Fibroblast of mammary gland (primary cell): ENCODE measurements at regions not wholly inside any gene's neighbourhood (a gene's known extent, or its start where the extent isn't known, plus 50 kb on each side); places are given as distances from the start of the nearest gene placed in this dataset.
A peak's percentile ranks its signal among the peaks of the same experiment; 100 is the strongest.

ENCODE experiments used
- DNase-seq: peaks from one replicate; pipeline ENCODE4 v3.0.0-alpha.2; 2010; ENCODE audit warnings: low read depth
- H3K4me3 ChIP-seq: 2 replicates; pipeline ENCODE4 v1.5.1; 2011; ENCODE audit warnings: low read depth, mild to moderate bottlenecking, low read length, moderate library complexity; ENCODE audit not compliant: control insufficient read depth
- TF ChIP-seq, protein P1 (sequence below): conservative IDR thresholded peaks from 2 replicates; pipeline ENCODE4 v1.5.1; 2011; ENCODE audit warnings: low read depth, low read length, inconsistent platforms; ENCODE audit not compliant: control insufficient read depth, insufficient read depth

DNA sequence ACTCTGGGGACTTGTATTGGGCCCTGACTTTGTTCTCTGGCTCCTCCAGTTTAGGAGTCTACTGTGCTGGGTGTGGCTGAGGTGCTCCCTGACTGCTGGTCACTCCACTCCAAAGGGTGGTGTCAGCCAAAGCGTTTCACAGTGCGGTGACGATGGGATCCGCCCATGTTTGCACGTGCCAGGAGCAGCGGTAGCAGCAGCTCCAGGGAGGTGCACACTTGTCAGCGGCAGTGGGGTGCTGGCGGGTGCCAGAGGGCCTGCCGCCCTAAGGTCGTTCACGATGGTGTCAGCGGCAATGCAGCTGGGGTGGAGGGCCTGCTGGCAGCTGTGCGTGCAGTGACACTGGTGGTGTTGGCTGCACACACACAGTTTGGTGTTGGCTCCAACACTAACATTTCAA, 268.5 kb upstream of the AKR1E2 start:
- H3K4me3 ChIP-seq, result no peak overlapping the region
- TF ChIP-seq, protein P1, sequence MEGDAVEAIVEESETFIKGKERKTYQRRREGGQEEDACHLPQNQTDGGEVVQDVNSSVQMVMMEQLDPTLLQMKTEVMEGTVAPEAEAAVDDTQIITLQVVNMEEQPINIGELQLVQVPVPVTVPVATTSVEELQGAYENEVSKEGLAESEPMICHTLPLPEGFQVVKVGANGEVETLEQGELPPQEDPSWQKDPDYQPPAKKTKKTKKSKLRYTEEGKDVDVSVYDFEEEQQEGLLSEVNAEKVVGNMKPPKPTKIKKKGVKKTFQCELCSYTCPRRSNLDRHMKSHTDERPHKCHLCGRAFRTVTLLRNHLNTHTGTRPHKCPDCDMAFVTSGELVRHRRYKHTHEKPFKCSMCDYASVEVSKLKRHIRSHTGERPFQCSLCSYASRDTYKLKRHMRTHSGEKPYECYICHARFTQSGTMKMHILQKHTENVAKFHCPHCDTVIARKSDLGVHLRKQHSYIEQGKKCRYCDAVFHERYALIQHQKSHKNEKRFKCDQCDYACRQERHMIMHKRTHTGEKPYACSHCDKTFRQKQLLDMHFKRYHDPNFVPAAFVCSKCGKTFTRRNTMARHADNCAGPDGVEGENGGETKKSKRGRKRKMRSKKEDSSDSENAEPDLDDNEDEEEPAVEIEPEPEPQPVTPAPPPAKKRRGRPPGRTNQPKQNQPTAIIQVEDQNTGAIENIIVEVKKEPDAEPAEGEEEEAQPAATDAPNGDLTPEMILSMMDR, result no peak

DNA sequence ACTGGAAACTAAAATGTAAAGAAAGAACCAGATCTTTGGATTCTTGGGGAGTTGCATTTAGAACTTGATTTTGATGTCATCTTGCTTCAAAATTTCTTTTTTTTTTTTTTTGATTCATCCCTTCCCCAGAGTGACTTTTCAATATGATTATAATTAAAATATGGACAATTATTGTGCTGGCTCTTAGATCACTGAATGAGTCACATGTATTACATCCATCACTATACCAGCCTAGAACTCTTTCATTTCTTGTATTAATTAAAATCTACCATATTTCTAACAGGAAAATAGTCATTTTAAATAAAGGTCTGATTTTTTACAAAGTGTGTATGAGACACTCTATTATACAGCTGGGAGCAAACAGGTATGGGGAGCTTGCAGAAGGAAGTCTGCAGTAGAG, 269.5 kb upstream of the AKR1E2 start:
- TF ChIP-seq, protein P1, result no peak
- no peak overlapping the region for H3K4me3 ChIP-seq
- DNase-seq, result peak; percentile 28

More for the DNA sequence above, 268.5 kb upstream of the AKR1E2 start:
- DNase-seq, result no peak

DNA sequence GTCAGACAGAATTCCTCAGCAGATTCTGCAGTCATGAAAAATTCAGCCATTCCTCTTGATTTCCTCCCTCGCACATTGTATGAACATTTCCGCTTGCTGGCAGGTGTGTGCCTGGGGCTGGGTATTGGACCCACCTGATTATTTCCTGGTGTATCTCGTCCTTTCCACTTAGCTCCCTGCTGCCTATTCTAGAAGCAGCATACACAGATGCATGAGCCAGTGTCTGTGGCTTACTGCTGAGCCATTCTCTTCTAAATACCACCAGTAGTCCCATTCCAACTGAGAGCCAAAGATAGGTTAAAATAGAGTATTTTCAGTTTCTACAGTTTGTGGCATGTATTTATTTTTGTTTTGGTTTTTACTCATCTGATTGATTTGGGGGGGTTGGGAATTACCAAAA, 270.1 kb upstream of the AKR1E2 start:
- H3K4me3 ChIP-seq, result no peak overlapping the region
- no peak for DNase-seq
- TF ChIP-seq, protein P1, result no peak

DNA sequence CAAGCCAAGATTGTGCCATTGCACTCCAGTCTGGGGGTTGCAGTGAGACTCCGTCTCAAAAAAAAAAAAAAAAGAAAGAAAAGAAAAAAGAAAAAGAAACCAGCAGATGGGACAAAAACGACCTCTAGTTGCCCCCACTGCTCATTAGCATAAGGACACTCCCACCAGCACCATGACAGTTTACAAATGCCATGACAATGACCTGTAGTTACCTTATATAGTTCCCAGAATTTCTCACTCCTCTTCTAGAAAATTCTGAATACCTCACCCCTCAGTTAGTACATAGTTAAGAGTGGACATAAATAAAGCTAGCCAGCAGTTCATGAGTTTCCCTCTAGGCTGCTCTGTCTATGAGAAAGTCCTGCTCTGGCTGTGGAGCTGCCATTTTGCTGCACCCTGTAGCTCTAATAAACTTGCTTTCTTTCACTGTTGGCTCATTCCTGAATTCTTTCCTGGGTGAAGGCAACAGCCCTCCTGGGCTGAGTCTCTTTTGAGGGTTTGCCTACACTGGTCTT, 276.8 kb upstream of the AKR1E2 start:
- no peak for DNase-seq
- H3K4me3 ChIP-seq, result no peak overlapping the region
- TF ChIP-seq, protein P1, result no peak

DNA sequence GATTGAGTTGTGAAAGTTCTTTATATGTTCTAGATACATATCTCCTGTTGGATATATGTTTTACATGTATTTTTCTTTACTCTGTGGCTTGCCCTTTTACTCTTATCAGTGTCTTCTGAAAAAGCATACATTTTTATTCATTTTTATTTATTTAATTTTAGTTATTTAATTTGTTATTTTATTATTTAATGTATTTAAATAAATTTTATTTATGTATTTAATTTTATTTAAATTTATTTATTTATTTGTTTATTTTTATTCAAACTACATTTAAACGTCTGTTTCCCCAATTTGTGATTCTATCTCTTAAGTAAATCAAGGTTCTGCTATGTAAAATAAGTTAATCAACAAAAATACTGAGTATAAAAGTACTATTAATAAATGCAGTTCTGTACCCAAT, 279.1 kb upstream of the AKR1E2 start:
- DNase-seq, result no peak
- no peak overlapping the region for H3K4me3 ChIP-seq
- TF ChIP-seq, protein P1, result no peak

DNA sequence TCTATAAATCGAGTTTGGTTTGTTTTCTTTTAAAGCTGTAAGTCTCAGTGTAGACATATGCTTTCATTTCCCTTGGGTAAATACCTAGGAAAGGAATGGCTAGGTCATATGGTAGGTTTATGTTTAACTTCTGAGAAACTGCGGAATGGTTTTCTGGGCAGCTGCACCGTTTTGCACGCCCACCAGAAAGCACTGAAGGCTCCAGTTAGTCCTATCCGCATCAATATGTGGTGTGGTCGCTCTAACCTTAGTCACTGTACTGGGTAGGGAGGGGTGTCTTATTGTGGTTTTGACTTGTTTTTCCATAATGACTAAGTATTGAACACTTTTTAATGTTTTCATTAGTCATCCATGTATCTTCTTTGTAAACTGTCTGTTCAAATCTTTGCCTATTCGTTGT, 279.5 kb upstream of the AKR1E2 start:
- no peak overlapping the region for H3K4me3 ChIP-seq
- peak; percentile 99 for DNase-seq
- TF ChIP-seq, protein P1, result no peak

DNA sequence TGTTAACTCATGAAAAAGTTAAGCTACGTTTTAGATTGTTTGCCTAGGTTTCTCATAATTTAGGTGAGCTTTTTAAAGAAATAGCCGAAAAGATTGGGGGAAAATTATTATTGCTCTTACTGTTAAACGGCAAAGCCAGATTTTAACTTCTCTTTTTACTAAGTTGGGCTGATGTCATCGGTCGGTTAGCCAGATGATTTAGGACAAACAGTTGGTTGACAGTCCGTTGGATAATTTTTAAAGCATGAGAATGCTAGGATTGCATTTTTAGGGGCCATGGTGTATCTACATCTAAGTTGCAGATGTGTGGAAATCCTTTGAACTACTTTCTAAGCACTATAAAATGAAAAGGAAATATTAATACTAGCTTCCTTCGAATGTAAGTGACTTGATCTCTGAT, 280.9 kb upstream of the AKR1E2 start:
- no peak overlapping the region for H3K4me3 ChIP-seq
- peak; percentile 80 for DNase-seq
- TF ChIP-seq, protein P1, result no peak
